ENCODE measurements at regions not wholly inside any gene's neighbourhood (a gene's known extent, or its start where the extent isn't known, plus 50 kb on each side); places are given as distances from the start of the nearest gene placed in this dataset.

DNA sequence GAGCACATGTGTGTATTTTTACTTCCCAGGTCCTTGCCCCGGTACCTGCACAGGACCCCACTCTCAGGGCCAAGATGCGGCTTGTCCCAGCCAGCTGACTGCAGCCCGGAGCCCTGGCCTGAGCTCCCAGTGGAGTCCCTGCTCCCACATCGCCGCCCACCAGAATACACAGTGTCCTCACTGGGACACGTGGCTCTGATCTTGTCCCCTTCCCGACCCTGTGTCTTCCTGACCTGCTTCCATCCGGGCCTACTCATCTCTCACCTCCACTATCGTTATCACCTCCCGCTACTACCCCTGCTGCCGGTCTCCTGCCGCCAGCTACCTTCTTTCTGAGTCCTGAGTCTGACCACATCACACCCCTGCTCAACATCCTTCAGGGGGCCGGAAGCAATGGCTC lies 146.3 kb upstream of the CHST15 start:
- no peak overlapping the region for H3K4me3 Mint-ChIP-seq
- H3K36me3 Mint-ChIP-seq (ENCODE audit: low read depth): no peaks in the 10 kb centered on the region
- H3K4me1 Mint-ChIP-seq: peaks cover 13% of the 10 kb centered on the region
- TF ChIP-seq, protein P1, sequence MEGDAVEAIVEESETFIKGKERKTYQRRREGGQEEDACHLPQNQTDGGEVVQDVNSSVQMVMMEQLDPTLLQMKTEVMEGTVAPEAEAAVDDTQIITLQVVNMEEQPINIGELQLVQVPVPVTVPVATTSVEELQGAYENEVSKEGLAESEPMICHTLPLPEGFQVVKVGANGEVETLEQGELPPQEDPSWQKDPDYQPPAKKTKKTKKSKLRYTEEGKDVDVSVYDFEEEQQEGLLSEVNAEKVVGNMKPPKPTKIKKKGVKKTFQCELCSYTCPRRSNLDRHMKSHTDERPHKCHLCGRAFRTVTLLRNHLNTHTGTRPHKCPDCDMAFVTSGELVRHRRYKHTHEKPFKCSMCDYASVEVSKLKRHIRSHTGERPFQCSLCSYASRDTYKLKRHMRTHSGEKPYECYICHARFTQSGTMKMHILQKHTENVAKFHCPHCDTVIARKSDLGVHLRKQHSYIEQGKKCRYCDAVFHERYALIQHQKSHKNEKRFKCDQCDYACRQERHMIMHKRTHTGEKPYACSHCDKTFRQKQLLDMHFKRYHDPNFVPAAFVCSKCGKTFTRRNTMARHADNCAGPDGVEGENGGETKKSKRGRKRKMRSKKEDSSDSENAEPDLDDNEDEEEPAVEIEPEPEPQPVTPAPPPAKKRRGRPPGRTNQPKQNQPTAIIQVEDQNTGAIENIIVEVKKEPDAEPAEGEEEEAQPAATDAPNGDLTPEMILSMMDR (IDR thresholded peaks at IDR 0.05; ENCODE audit: unreplicated experiment in 3 of 3): no peak
- no peak overlapping the region for H3K27ac Mint-ChIP-seq
- peaks cover 7% of the 10 kb centered on the region for H3K9me3 Mint-ChIP-seq
- H3K27me3 Mint-ChIP-seq (ENCODE audit: low read depth): peaks cover 9% of the 10 kb centered on the region

DNA sequence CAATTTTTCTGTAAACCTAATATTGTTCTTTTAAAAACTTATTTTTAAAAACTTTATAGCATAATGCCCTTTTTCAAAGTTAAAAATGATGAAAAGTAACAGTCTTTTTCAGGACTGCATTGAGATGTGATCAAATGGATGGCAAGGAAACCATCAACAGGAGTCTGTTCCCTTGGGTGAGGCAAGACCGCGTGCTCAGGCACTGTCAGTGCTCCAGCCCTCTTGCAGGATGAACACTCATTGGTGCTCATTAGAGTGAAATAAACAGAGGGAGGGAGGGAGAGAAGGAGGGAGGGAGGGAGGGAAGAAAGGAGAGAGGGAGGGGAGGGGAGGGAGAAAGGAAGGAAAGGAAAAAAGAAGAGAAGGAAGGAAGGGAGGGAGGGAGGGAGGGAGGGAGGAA lies 145.7 kb upstream of the CHST15 start:
- peaks cover 7% of the 10 kb centered on the region for H3K9me3 Mint-ChIP-seq
- H3K36me3 Mint-ChIP-seq (ENCODE audit: low read depth): no peaks in the 10 kb centered on the region
- TF ChIP-seq, protein P1 (IDR thresholded peaks at IDR 0.05; ENCODE audit: unreplicated experiment in 3 of 3): no peak
- H3K4me1 Mint-ChIP-seq: peaks cover 13% of the 10 kb centered on the region
- no peak overlapping the region for H3K4me3 Mint-ChIP-seq
- H3K27me3 Mint-ChIP-seq (ENCODE audit: low read depth): peaks cover 11% of the 10 kb centered on the region
- H3K27ac Mint-ChIP-seq: no peak overlapping the region

DNA sequence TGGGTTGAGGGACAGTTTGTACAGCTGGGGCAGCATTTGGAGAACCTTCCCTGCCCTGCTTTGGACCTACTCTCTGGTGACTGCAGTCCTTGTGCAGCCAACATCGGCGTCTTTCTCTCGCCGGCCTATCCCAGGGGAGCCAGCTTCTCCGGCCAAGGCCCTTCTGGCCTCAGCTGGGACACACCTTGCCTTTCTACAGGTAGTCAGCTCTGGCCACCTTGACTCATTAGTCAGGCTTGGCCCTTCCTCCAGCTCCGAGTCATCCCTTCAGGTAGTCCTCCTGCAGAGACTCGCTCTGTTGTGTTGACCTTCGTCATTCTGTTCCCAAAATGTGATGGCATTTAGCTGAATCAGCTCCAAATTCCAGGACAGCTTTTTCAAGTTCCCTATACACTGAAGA lies 145.0 kb upstream of the CHST15 start:
- Mint-ChIP-seq H3K9me3 (peaks cover 7% of the 10 kb centered on the region), H3K4me3 (no peak overlapping the region), H3K4me1 (peaks cover 13% of the 10 kb centered on the region)

DNA sequence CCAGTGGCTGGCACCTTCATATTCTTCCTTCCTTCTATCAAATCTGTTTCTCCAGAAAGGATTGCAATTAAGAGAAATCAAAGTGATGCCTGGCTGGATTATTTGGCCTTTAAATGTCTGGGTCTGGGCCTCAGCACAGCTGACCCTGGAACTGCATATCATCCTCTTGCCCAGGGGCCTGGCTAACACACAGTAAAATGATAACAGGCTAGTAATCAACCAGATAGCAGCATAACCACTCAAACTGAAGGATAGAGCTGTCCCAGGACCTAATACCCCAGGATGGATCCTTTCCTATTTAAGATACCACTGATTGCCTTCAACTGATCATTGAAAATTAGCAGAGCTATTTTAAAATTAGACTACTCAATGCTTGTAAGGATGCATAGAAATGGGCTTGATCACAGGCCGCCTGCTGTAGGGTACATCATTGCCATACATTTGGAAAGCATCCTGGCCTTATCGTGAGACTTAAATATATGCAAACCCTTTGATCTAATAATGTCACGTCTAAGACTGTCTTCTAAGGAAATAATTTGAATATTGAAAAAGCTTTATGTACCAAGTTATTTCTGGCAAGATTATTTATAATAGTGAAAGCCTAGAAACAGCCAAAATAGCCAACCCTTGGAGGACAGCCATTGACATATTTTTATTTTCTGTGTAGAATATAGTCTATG lies 144.0 kb upstream of the CHST15 start:
- H3K4me3 Mint-ChIP-seq: no peak overlapping the region
- peaks cover 21% of the 10 kb centered on the region for H3K4me1 Mint-ChIP-seq
- TF ChIP-seq, protein P1 (IDR thresholded peaks at IDR 0.05; ENCODE audit: unreplicated experiment in 3 of 3): no peak
- peaks cover 11% of the 10 kb centered on the region for H3K27me3 Mint-ChIP-seq (ENCODE audit: low read depth)
- H3K27ac Mint-ChIP-seq: no peak overlapping the region
- no peaks in the 10 kb centered on the region for H3K36me3 Mint-ChIP-seq (ENCODE audit: low read depth)
- peaks cover 14% of the 10 kb centered on the region for H3K9me3 Mint-ChIP-seq

More for the DNA sequence above, 145.0 kb upstream of the CHST15 start:
- TF ChIP-seq, protein P1 (IDR thresholded peaks at IDR 0.05; ENCODE audit: unreplicated experiment in 3 of 3): no peak
- H3K36me3 Mint-ChIP-seq (ENCODE audit: low read depth): no peaks in the 10 kb centered on the region
- H3K27ac Mint-ChIP-seq: no peak overlapping the region
- H3K27me3 Mint-ChIP-seq (ENCODE audit: low read depth): peaks cover 11% of the 10 kb centered on the region

DNA sequence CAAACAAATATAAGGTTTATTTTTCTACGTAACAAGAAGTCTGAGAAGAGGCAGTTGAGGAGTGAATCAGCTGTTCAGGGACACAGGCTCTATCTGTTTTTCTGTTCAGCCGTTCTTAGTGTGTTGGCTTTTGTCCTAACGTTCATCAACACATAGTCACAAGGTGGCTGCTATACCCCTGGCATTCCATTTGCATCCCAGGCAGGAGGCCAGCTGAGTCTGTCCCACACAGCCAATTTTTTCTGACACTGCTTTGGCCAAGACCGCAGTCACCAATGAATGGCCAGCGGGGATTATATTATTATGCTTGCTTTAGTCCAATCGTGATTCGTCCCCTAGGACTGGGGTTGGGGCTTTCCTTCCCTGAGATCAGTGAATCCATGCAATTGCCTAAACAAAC lies 143.4 kb upstream of the CHST15 start:
- Mint-ChIP-seq H3K4me1 (peaks cover 24% of the 10 kb centered on the region), H3K9me3 (peaks cover 16% of the 10 kb centered on the region), H3K36me3 (ENCODE audit: low read depth) (peaks cover under 1% of the 10 kb centered on the region), H3K27me3 (ENCODE audit: low read depth) (peaks cover 11% of the 10 kb centered on the region), H3K27ac (no peak overlapping the region), H3K4me3 (no peak overlapping the region)
- TF ChIP-seq, protein P1 (IDR thresholded peaks at IDR 0.05; ENCODE audit: unreplicated experiment in 3 of 3): no peak

DNA sequence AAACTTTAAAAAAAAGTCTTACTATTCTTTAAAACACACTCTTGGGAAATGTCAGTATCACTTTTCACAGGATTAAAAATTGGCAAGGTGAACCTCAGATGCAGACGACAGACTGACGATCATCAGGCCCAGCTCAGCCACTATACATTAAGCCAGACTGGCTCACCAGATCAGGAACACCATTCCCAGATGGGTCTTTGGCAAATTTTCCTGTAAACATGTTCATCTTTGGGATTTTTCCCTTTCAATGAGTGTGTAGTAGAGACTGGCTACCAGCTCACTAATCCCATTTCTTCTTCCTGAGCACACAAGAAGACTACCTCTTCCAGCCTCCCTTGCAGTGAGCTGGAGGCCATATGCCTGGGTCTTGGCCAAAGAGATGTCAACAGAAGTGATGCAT lies 142.7 kb upstream of the CHST15 start:
- Mint-ChIP-seq H3K4me1 (peaks cover 24% of the 10 kb centered on the region), H3K9me3 (peaks cover 20% of the 10 kb centered on the region), H3K36me3 (ENCODE audit: low read depth) (peaks cover 3% of the 10 kb centered on the region), H3K27me3 (ENCODE audit: low read depth) (peaks cover 11% of the 10 kb centered on the region), H3K27ac (no peak overlapping the region), H3K4me3 (no peak overlapping the region)
- TF ChIP-seq, protein P1 (IDR thresholded peaks at IDR 0.05; ENCODE audit: unreplicated experiment in 3 of 3): no peak

Data from nephron (organoid).